GM10248 (cell line): ENCODE measurements at regions not wholly inside any gene's neighbourhood (a gene's known extent, or its start where the extent isn't known, plus 50 kb on each side); places are given as distances from the start of the nearest gene placed in this dataset.

ENCODE experiments used
- CTCF ChIA-PET: fragments of 300-600 bp; sonication (Branson Sonifier 250); formaldehyde crosslinking; extraction: SDS; loops from one replicate; lab custom pipeline; 2021; ENCODE audit warnings: antibody characterized with exemption; lab: Yijun Ruan, JAX
- POLR2A ChIA-PET: fragments of 350-650 bp; sonication (Branson Sonifier 250); formaldehyde crosslinking; extraction: SDS; loops from one replicate; lab custom pipeline; 2020; ENCODE audit warnings: antibody characterized with exemption; lab: Yijun Ruan, JAX
- DNase-seq: peaks from one replicate; pipeline ENCODE4 v3.0.0; 2012; ENCODE audit errors: extremely low spot score
- TF ChIP-seq, protein P1 (sequence below): IDR thresholded peaks from 2 replicates; pipeline ENCODE4 v1.5.1; 2012; ENCODE audit warnings: mild to moderate bottlenecking, low read depth; ENCODE audit errors: extremely low read depth, missing control alignments, control extremely low read depth

DNA sequence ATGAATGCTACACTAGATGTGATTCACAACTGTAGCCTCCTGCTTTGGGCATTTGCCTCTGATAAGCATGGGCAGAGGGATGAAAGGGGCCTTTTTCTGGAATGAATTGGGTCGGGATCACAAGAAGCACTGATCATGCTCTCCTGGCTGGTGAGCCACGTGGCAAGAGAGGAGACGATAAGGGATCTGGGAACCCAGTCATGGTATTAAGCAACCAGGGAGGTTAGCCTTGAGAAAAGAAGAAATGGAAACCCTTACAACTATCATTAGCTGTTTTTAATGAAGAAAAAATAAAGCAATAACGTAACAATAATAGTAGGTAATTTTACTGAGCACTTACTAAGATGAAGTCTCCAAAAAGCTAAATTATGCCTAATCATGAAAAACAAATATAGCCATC lies 50.0 kb upstream of the RAI14 start:
- TF ChIP-seq, protein P1, sequence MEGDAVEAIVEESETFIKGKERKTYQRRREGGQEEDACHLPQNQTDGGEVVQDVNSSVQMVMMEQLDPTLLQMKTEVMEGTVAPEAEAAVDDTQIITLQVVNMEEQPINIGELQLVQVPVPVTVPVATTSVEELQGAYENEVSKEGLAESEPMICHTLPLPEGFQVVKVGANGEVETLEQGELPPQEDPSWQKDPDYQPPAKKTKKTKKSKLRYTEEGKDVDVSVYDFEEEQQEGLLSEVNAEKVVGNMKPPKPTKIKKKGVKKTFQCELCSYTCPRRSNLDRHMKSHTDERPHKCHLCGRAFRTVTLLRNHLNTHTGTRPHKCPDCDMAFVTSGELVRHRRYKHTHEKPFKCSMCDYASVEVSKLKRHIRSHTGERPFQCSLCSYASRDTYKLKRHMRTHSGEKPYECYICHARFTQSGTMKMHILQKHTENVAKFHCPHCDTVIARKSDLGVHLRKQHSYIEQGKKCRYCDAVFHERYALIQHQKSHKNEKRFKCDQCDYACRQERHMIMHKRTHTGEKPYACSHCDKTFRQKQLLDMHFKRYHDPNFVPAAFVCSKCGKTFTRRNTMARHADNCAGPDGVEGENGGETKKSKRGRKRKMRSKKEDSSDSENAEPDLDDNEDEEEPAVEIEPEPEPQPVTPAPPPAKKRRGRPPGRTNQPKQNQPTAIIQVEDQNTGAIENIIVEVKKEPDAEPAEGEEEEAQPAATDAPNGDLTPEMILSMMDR = no peak
- POLR2A ChIA-PET = no interaction called here
- CTCF ChIA-PET = interaction anchor here (1.2 kb wide), 1 partner anchor 8 kb away, joined by 3 read pairs; no protein-coding TSS in a partner anchor
- DNase-seq = no peak
